GM21576 (cell line): ENCODE measurements at regions not wholly inside any gene's neighbourhood (a gene's known extent, or its start where the extent isn't known, plus 50 kb on each side); places are given as distances from the start of the nearest gene placed in this dataset.
"Not testable (repeated sequence)": the region's sequence is repeated elsewhere in the genome, so short reads cannot be mapped to it uniquely, and the experiment has no call there.

Experiments
- ATAC-seq: cut with Tn5 transposase; IDR thresholded peaks from one replicate; pipeline ENCODE4 v1.9.1; 2021; ENCODE audit warnings: mild to moderate bottlenecking, moderate library complexity; ENCODE audit not compliant: unreplicated experiment

DNA sequence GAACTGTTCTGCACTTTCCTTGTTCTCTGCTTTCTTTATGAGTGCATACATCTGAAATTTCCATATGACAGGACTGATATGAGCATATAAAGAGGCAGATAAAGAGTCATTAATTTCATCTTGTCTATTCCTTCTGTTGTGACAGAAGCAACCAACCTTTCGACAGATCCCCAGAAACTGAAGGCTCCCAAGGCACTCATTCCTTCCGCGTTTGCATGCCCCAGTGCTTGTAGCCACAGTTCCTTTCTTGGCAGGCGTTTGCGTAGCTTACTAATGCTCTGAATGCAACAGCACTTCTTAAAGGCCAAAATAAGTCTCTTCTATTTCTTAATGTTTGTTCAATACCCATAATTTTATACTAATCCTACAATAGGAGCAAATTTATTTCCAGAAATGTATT lies 94.0 kb upstream of the TBL1X start:
- no peak for ATAC-seq

DNA sequence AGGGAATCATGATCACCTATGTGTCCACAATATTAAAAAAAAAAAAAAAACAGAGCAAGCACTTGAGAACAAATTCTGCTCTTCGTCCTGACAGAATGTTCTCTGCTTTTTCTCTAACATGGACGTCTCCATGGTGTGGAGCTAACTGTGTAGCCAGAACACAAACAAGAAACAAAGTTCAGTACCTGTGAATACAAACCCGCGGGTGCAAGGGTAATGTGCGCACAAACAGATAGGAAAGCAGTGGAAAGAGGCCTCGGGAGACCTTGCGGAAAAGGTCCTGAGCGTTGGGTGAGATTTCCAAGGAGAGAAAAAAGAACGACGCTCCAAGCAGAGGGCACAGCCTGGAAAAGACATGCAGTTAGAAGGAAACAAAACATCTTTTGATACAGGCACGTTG lies 92.0 kb upstream of the TBL1X start:
- ATAC-seq: no peak

DNA sequence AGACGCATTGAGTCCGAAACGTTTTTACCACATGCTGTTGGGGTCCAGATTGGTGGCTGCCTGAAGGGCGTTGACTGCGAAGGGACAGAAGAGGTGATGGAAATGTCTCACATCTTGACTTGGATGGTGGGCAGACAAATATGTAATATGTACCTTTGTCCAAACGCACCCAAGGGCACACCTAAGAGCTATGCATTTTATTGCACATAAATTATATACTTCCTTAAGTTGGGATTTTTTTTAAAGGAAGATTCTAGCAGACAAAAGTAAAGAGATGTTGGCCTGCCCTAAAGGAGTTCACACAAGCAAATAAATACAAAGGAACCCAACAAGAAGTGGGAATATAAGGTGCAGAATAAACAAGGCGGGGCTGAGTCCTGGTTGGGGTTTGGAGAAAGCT lies 91.1 kb upstream of the TBL1X start:
- ATAC-seq: no peak

DNA sequence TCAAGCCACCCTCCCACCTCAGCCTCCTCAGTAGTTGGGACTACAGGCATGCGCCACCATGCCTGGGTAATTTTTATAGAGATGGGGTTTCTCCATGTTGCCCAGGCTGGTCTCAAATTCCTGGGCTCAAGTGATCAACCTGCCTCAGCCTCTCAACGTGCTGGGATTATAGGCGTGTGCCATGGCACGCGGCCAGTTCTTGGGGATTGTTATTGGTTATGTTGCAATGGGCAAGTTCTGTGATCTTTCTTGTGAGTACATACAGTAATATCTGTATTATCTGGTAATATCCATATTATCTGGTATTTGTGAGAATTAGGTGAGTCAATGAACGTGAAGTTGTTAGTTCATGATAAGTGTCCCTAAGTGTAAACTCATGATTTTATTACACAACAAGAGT lies 90.3 kb upstream of the TBL1X start:
- ATAC-seq: no peak

DNA sequence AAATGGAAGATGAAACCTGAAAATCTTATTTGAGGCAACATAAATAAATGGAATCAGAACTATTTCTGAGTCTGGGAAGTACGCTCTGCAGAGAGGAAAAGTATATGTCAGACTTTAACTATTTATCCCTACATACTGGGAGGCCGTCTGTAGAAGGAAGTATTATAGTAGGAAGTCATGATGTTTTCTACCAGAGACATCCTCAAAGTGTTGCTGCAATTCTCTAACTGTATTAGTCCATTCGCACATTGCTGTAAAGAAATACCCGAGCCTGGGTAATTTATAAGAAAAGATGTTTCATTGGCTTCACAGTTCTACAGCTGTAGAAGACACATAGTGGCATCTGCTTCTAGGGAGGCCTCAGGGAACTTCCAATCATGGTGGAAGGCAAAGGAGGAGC lies 88.7 kb upstream of the TBL1X start:
- ATAC-seq: no peak

DNA sequence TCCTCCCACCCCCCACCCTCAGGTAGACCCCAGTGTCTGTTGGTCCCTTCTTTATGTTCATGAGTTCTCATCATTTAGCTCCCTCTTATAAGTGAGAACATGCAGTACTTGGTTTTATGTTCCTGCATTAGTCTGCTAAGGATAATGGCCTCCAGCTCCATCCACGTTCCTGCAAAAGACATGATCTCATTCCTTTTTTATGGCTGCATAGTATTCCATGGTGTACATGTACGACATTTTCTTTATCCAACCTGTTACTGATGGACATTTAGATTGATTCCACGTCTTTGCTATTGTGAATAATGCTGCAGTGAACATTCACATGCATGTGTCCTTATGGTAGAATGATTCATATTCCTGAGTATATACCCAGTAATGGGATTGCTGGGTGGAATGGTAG lies 87.6 kb upstream of the TBL1X start:
- not testable (repeated sequence) for ATAC-seq

DNA sequence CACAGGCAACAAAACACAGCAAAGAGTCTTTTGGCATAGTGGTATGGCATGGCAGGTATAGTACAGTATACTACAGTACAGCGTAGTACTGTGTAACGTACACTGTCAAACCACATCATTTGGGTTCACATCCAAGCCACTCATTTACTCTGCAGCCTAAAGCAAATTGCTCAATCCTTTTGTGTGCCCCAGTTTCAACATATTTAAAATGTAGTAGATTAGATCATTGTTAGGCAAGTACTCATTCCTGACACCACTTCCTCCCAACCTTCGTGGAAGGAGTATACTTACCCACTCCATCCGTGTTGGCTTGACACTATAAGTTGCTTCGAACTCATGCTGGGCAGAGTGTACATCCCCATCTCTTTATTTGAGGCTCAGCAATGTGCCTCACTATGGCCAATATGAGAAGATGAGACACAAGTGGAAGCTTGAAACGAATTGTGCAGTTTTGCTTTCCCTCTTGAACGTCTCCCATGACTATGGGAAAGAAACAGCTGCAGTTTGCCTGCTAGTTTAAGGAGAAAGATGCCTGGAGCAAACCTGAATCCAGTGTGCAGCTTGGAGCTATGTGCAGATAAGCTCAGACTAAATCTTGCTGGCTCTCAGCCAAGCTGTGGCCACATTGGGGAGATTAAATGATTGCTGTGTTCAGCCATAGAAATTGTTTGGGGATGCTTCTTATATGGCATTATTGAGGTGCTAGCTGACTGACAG lies 85.7 kb upstream of the TBL1X start:
- ATAC-seq: no peak

DNA sequence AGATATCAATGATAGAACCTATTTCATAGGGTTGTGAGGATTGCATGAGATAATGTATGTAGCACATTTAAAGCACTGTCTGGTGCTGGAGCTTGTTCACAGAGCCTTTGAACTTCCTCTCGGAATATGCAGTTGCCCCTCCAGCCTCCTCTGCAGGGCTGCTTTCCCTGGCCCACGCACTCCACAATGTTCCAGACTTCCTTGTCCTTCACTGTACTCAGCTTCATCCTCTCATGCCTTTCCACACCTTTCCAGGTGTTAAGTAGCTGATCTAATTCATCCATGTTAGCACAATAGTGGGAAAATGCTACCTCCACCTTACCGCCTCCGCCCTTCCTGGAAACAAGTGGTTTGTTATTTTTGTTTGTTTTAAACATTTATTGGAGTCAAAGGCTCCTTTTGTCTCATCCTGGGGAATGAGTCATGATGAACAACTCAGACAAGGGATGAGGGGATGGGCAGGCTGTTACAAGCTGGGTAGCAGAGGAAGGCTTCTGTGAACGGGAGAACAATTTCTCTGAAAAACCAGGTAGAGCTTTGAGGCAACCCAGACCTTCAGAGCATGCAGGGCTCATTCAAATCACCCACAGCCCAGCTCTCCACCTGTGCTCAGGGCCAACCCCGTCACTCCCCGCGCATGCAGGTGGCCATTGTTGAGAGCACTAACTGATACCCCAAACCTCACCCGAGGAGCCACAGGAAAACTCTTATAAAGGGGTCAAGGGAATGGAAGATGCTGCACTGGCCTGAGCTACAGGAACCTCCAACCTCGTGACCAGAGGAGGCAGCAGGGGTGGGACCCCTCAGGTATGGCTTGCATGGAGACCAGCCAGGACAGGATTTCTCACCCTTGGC lies 84.9 kb upstream of the TBL1X start:
- ATAC-seq: no peak

DNA sequence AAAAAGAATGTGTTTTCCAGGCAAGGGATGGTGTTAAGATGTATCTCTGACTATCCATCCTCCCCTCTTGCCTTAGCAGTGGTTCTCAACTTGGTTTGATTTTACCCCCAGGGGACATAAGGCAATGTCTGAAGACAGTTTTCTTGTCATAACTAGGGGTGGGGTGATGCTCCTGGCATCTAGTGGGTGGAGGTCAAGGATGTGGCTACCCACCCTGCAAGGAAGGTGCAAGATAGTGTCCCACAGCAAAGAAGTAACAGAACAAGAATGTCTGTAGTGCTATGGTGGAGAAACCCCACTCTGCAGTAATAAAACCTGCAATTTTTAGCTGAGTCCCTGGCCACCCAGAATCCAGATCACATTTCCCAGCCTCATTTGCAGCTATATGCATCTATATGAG lies 81.2 kb upstream of the TBL1X start:
- no peak for ATAC-seq

DNA sequence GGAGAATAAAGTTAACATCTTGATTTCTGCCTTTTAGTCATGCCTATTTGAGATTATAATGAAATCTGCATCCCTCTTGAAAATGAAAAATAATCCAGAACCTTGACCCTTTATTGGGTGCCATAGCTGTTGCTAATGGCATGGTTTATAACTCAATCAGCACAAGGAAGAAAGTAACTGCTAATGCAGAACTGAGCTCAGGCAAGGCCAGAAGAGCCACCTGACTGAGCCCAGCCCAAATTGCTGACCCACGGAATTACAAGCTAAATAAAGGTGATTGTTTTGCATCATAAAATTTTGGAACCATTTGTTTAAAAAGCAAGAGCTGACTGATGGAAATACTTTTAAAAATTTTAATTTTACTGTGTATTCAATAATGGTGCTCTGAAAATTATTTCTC lies 76.4 kb upstream of the TBL1X start:
- no peak for ATAC-seq

DNA sequence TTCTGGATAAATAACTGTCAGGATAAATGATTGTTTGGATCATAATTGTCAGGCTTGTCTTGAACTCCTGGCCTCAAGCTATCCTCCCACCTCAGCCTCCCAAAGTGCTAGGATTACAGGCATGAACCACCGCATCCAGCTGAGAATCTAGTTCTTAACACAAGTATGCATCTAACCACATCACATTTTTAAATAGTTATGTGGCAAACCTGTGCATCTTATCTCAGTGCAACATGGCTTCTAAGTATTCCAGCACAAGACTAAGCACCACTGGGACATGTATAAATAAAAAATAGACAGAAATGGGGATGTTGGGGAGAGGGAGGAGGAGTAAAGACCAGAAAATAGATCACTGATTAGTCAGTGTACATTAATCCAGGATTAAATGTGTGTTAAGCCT lies 74.7 kb upstream of the TBL1X start:
- ATAC-seq: no peak

DNA sequence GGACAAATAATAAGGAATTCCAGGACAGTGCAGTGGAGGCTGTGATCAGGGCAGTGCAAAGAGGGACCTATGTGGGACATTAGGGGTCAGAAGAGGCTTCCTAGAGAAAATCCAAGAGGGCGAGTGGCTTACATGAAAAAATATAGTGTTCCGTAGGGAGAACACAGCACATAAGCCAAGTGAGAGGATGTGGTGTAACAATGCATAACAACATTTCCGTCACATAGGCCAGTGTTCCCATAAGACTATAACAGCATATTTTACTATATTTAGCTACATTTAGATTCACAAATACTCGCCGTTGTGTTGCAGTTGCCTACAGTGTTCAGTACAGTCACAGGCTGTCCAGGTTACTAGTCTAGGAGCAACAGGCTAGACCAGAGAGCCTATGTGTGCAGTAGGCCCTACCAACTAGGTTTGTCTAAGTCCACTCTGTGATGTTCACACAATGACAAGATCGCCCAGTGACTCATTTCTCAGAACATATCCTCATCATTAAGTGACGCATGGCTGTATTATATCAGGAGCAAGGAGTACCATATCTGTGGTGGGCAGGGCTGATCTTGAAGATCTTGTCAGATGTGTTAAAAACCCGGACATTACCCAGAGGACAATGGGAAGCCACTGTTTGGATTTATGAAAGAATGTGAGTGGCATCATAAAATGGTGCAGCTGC lies 74.0 kb upstream of the TBL1X start:
- ATAC-seq: no peak

DNA sequence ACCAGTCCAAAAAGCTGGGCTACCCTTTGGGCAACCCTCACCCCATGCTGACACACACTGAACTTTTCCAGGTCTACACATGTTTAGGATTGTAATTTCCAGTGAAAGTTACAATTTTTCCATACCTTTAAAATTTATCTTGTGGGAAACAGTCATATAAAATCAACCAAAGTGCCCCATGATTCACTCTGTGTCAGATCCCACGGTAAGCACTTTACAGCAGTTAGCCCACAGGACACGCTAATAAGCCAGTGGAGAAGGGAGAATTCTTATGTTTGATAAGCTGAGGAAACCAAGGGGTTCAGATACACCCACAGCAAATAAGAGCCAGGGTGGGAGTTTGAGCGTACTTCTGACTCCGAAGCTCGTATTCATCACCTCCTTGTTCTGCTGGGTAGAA lies 72.4 kb upstream of the TBL1X start:
- ATAC-seq: no peak

DNA sequence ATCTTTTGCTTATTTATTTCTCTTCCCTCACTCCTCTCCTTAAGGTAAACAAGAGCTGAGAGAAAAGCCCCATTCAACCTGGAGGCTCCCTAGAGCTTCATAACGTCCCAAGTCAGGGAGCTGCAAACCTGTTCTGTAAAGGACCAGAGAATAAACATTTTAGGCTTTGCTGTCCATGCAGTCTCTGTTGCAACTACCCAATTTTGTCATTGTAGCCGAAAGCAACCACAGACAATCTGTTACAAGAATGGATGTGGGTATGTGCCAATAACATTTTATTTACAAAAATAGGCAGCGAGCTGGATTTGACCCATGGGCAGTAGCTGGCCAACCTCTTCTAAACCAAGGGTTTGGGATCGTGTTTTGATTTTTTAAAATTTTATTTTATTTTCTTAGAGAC lies 71.3 kb upstream of the TBL1X start:
- ATAC-seq: no peak

DNA sequence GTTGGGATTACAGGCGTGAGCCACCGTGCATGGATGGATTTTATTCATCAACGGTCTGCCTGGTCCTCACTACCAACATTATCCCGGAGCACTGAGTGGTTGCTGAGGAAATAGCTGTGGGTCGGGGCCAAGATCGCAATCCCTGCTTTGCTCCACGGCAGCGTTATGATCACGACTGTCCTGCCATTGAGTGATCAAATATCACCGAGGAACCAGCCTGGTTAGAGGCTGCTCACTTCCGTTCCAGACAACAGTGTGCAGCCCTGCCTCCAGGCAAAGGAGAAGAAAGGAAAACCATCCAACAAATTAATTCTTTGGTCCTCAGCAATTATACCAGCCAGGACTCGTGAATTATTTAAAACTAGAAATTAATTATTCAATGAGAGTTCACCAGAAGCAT lies 70.6 kb upstream of the TBL1X start:
- no peak for ATAC-seq

DNA sequence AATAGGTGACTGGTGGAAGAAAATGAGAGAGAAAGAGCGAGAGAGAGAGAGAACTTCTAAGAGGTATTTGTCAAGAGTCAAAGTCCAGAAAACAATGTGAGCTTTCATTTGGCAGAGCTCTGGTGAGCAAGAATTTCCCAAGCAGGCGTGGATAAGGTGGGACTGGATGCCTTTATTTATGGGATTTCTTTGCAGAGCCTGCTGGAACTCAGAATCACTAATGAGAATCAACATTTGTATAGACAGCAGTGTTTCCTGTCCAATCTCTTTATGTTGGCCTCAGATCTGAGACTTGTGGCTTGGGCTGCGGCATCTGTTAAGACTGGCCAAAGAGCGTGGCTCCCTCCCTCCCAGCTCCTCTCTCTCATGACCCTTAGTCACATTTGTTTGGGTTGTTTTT lies 67.9 kb upstream of the TBL1X start:
- ATAC-seq: no peak

DNA sequence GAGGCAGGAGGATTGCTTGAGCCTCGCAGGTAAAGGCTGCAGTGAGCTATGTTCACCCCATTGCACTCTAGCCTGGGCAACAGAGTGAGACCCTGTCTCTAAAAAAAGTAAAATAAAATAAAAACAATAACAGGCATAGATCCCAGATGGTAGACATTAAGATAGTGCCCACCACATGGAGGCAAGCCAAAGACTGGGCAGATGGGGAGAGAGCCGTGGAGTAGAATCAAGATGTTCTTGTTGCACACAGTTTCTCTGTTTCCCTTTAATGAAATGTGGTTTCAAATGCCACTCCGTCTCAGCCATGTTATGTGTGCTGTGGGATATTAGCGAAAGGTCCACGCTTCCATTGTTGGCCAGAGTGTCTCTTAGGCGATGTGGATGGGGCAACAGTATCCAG lies 63.8 kb upstream of the TBL1X start:
- no peak for ATAC-seq

DNA sequence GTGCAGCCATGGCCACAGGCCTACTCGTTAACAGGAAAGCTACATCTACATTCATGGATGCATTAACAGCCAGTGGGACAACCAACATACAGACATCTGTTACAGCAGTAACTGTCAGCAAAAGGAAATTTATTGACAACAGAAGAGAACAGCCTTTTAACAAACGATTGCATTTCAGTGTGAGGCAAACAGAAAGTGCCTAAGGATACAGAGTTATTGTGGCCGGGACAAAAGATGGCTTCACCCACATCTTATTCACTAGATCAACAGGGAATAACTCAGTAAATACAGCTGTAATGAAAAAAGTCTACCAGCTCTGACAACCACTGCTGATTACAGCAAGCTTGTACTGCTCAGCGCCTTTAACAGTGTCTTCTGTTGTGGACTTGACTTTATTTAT lies 61.5 kb upstream of the TBL1X start:
- ATAC-seq: no peak

DNA sequence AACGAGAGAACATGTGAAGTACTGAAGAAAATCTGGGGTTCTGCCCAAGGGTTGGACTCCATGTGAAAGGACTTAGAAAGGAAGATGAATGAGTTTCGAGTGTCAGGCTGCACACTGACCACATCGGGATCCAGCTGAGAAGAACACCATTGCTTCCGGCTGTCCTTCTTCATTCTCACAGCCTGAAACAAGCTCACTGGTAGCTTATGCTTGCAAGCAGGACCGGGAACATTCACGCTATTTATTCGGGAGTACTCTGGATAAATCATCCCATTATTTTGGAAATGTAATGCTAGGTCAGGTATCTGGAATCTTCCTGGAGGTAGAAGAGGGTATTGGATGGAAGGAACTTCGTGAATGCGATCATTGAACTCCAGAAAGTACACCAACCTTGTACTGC lies 59.2 kb upstream of the TBL1X start:
- not testable (repeated sequence) for ATAC-seq

DNA sequence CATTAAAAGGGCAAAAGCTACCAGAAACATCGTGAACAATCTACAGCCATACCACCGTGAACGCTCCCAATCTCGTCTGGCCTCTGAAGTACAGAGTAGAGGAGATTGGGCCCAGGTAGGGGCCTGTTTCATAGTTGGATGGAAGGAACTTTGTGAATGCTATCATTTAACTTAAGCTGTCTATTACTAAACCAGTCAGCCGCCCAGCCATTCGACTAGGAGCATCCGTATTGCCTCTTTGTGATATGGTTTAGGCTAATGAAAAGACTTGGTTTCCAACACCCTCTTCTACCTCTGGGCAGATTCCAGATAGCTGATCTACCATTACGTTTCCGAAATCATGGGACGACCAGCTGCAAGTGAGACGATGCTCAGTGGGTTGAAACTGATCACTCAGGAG lies 54.0 kb upstream of the TBL1X start:
- ATAC-seq: not testable (repeated sequence)

DNA sequence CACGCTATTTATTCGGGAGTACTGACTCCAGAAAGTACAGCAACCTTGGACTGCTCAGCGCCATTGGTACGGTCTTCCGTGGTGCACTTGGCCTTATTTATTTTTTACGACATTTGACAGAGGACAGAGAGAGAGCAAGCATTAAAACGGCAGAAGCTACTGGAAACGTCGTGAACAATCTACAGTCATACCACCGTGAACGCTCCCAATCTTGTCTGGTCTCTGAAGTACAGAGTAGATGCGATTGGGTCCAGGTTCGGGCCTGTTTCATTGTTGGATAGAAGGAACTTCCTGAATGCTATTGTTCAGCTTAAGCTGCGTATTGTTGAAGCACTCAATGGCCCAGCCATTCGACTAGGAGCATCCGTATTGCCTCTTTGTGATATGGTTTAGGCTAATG lies 53.2 kb upstream of the TBL1X start:
- not testable (repeated sequence) for ATAC-seq

DNA sequence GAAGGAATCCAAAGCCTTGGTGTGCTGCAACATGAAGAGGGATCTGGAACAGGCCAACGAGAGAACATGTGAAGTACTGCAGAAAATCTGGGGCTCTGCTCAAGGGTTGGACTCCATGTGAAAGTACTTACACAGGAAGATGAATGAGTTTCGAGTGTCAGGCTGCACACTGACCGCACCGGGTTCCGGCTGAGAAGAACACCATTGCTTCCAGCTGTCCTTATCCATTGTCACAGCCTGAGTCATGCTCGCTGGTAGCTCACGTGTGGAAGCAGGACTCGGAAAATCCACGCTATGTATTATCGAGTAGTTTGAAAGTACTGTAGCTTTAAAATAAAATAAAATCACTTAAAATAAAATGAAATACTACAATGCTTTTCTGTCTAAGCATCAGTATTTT lies 50.4 kb upstream of the TBL1X start:
- no peak for ATAC-seq
